ENCODE measurements at regions not wholly inside any gene's neighbourhood (a gene's known extent, or its start where the extent isn't known, plus 50 kb on each side); places are given as distances from the start of the nearest gene placed in this dataset.

- no peak overlapping the region for H3K4me3 Mint-ChIP-seq
- H4K5ac ChIP-seq (ENCODE audit: insufficient read length, low read depth, low read length): no peak overlapping the region
- H3K14ac ChIP-seq (ENCODE audit: insufficient read depth, low read length): no peak overlapping the region
- no peak overlapping the region for H2AFZ ChIP-seq (ENCODE audit: low read length)
- no peak overlapping the region for H2BK20ac ChIP-seq (ENCODE audit: low read depth, low read length, poor library complexity, severe bottlenecking)
- no peak overlapping the region for H4K91ac ChIP-seq (ENCODE audit: insufficient read length, low read depth, low read length)
- H3K23ac ChIP-seq (ENCODE audit: insufficient read length, low read depth, low read length): no peak overlapping the region
- no peak overlapping the region for H2BK5ac ChIP-seq (ENCODE audit: insufficient read length, low read length)
- no peaks in the 10 kb centered on the region for H3K79me2 ChIP-seq (ENCODE audit: insufficient read depth, low read length)
- H3K27me3 ChIP-seq (ENCODE audit: insufficient read depth, low read length): no peaks in the 10 kb centered on the region
- no peak overlapping the region for H3K4ac ChIP-seq (ENCODE audit: low read depth, low read length)
- H3K56ac ChIP-seq (ENCODE audit: insufficient read length, low read depth, low read length): no peak overlapping the region
- no peak overlapping the region for H2BK120ac ChIP-seq (ENCODE audit: low read depth, low read length, poor library complexity, severe bottlenecking)
- no peak overlapping the region for H3K4me2 ChIP-seq (ENCODE audit: insufficient read depth, insufficient read length, low read length)
- no peaks in the 10 kb centered on the region for H3K9me3 ChIP-seq (ENCODE audit: control insufficient read depth, low read depth, low read length)
- H3K79me1 ChIP-seq (ENCODE audit: insufficient read depth, low read depth, low read length, poor library complexity, severe bottlenecking): no peaks in the 10 kb centered on the region
- no peak overlapping the region for H2BK12ac ChIP-seq (ENCODE audit: insufficient read length, low read depth, low read length)
- H4K20me1 ChIP-seq (ENCODE audit: control insufficient read depth, insufficient read depth, insufficient read length): no peaks in the 10 kb centered on the region
- no peaks in the 10 kb centered on the region for H3K4me1 ChIP-seq (ENCODE audit: insufficient read depth, low read length)
- H3K27ac Mint-ChIP-seq: no peak overlapping the region
- no peaks in the 10 kb centered on the region; a peak in 1 of 4 replicates for H3K4me1 Mint-ChIP-seq
- no peaks in the 10 kb centered on the region for H3K9me3 Mint-ChIP-seq
- no peak overlapping the region for H3T11ph ChIP-seq (ENCODE audit: low read length)
- H3K27ac ChIP-seq (ENCODE audit: insufficient read length, low read depth, low read length): no peak overlapping the region
- WGBS (ENCODE audit: extremely low coverage, insufficient read length, low lambda C conversion rate): no CpG with 5 or more reads among the region's 1 CpG
- no peak overlapping the region for H4K8ac ChIP-seq (replicated peaks; ENCODE audit: insufficient read length, low read depth, low read length)
- H3K36me3 Mint-ChIP-seq (ENCODE audit: insufficient read depth in 1 of 3, low read depth in 3 of 3): no peaks in the 10 kb centered on the region
- no peak overlapping the region for H3K18ac ChIP-seq (ENCODE audit: insufficient read length, low read depth, low read length)
- H2BK15ac ChIP-seq (ENCODE audit: low read depth, low read length): no peak overlapping the region
- no peaks in the 10 kb centered on the region for H3K23me2 ChIP-seq (ENCODE audit: insufficient read length, low read depth, low read length, poor library complexity, severe bottlenecking)
- no peaks in the 10 kb centered on the region; the same call in 1 of the 2 replicates for H3K27me3 Mint-ChIP-seq (ENCODE audit: low read depth)
- no peak for TF ChIP-seq CTCF (conservative IDR thresholded peaks at IDR 0.05)
- DNase-seq: no peak
- no peak overlapping the region for H3K9ac ChIP-seq (ENCODE audit: extremely low read depth, insufficient read length, low read length)
- H2AK5ac ChIP-seq (ENCODE audit: insufficient read length, low read length): no peak overlapping the region
Measured at GRCh38 chr4:59983852-59984251, 1216.3 kb upstream of the ADGRL3 start.

All from H9 (cell line).